Adrenal gland (tissue), 5 donors: ENCODE measurements at regions not wholly inside any gene's neighbourhood (a gene's known extent, or its start where the extent isn't known, plus 50 kb on each side); places are given as distances from the start of the nearest gene placed in this dataset.

Source experiments
- CTCF ChIP-seq, 6 experiments: fragments of 450-650 bp in 4 of 6; fragments of 200-600 bp in 2 of 6; sonication (generic) in 1 of 6; IDR thresholded peaks; 1 replicate in 5 of 6; 2 replicates in 1 of 6; pipeline versions ENCODE4 v1.5.1 to v1.8.0; 2016 to 2021; ENCODE audit warnings: antibody characterized with exemption in 6 of 6, mild to moderate bottlenecking in 2 of 6, moderate library complexity in 1 of 6
- POLR2A ChIP-seq, 2 donors: fragments of 450-650 bp; IDR thresholded peaks; one replicate each; pipeline ENCODE4 v1.6.1; 2017; ENCODE audit warnings: antibody characterized with exemption in 2 of 2, mild to moderate bottlenecking in 2 of 2, moderate library complexity in 1 of 2
- donor health status: DM: no; HTN: no; CAD: no.

- no peak for TF ChIP-seq CTCF (IDR thresholded peaks at IDR 0.05)
- no peak for TF ChIP-seq POLR2A (IDR thresholded peaks at IDR 0.05)
Measured at GRCh38 chr18:25557011-25557410, 205.0 kb upstream of the ZNF521 start.
